HG03442 (cell line): ENCODE measurements at regions not wholly inside any gene's neighbourhood (a gene's known extent, or its start where the extent isn't known, plus 50 kb on each side); places are given as distances from the start of the nearest gene placed in this dataset.
"Not testable (repeated sequence)": the region's sequence is repeated elsewhere in the genome, so short reads cannot be mapped to it uniquely, and the experiment has no call there.

Source experiments
- ATAC-seq: cut with Tn5 transposase; IDR thresholded peaks from one replicate; pipeline ENCODE4 v1.9.1; 2021; ENCODE audit warnings: mild to moderate bottlenecking, moderate library complexity; ENCODE audit not compliant: unreplicated experiment

DNA sequence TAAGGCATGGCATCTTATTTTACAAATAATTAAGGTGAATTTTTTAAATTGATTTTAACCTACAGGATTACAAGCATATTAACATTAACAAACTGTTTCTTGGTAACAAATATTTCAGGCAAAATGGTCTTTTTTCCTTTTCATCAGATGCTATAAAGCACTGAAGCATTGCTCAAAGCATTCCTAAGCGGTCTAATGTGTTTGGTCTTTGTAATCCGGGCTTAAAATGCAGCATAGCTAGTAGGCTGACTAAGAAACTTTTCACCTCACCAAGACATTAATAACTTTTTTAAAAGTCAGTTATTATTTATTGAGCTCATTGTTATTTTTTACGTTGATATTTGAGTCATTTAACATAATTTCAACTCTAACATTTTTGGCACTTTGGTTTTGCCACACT, 538.8 kb upstream of the SLC39A10 start:
- ATAC-seq = no peak

DNA sequence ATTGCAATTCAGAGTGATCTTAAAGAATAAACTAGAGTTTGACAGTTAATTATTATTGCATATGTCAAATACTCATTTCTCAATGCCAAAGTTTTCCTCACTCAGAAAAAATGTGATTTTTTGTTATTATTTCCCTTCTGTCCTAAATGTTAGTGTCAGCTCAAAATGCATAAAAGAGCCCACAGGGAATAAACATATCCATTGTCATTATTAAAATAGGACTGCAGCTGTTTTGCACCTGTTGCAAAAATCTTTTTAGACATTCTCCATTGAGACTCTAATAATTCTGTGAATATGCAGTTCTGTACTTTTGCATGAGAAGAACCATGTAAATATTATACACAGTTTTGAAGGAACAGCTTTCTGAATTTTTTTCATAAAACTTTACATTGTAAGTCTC, 540.0 kb upstream of the SLC39A10 start:
- no peak for ATAC-seq

DNA sequence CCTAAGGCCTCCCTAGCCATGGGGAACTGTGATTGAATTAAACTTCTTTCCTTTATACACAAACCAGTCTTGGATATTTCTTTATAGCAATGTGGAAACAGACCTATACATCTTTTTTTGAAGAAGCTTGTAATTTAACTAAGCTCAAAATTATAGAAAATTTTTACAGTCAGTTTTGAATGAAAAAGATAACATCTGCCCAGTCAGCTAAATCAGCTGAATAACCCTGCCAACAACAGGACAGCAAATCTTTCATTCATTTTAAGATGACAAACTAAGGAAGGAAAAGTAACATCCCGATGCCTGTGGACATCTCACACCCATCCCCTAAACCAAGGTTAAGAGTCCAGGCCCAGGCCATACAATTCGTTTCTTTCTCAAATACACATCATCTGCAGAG, 541.3 kb upstream of the SLC39A10 start:
- ATAC-seq = no peak

DNA sequence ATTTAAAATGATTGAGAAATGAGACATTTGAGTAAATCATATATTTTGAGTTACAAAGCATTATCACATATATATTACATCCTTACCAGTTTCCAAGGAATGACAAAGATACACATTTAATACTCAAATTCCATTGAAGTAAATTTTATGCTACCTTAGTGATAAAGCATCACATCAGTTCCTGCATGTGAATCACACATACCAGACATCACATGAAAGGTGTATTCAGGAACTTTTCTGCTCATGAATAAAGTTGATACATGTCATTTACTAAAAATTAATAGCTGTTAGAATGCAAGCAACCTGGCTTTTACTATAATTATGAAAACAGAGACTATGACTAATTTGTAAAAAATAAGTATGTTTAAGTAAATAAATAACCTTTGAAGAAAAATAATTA, 548.8 kb upstream of the SLC39A10 start:
- no peak for ATAC-seq

DNA sequence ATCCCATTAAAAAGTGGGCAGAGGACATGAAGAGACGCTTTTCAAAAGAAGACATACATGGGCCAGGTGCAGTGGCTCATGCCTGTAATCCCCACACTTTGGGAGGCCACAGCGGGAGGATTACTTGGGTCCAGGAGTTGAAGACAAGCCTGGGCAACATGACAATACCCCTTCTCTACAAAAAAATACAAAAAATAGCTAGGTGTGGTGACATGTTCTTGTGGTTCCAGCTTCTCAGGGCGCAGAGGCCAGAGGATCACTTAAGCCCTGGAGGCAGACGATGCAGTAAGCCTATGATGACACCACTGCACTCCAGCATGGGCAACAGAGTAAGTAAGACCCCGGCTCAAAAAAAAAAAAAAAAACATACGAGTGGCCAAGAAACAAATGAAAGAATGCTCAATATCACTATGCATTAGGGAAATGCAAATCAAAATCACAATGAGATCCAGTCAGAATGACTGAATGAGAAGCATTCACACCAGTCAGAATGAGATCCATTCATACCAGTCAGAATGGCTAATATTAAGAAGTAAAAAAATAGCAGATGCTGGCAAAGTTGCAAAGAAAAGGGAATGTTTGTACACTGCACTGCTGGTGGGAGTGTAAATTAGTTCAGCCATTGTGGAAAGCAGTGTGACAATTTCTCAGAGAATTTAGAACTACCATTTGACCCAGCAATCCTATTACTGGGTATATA, 550.2 kb upstream of the SLC39A10 start:
- no peak for ATAC-seq

DNA sequence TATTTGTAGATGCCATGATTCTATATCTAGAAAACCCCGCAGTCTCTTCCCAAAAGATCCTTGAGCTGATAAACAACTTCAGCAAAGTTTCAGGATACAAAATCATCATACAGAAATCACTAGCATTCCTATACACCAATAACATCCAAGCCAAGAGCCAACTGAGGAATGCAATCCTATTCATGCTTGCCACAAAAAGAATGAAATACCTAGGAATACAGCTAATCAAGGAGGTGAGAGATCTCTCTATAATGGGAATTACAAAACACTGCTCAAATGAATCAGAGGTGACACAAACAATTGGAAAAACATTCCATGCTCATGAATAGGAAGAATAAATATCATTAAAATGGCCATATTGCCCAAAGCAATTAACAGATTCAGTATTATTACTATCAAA, 551.4 kb upstream of the SLC39A10 start:
- no peak for ATAC-seq

DNA sequence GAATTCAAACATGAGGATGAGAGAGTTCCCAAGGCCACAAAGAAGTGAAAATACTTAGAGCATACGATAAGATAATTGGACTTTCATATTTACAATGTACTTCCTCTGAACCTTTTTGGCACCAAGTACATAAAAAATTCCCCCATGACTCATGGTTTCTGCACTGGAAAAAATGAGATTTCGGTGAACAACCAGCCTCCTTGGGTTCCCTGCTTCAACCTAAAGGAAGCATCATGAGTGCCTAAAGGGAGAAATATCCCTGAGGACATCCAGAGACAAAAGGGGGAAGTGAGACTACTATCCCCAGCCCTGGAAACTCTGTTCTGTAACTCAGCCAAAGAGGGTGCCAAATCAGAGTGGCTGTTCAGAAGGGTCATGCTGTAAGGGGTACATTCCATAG, 562.7 kb upstream of the SLC39A10 start:
- ATAC-seq = peak; percentile 49

DNA sequence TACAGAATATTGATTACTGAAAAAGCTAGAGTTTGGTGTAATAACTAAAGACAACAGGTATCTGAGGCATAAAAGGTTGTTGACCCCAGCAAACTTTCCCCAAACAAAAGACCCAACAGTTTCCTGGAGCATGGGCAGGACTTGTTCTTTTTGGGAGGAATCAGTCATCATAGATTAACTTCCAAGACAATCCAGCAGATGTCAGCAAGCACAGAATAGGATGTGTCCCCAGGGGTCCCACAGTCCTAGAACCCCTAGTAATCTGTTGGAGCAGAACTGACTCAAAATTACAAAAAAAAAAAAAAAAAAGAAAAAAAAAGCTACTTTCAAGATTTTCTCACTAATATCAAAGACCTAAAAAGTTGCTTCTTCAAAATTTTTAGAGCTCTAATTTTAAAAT, 564.7 kb upstream of the SLC39A10 start:
- ATAC-seq = no peak

DNA sequence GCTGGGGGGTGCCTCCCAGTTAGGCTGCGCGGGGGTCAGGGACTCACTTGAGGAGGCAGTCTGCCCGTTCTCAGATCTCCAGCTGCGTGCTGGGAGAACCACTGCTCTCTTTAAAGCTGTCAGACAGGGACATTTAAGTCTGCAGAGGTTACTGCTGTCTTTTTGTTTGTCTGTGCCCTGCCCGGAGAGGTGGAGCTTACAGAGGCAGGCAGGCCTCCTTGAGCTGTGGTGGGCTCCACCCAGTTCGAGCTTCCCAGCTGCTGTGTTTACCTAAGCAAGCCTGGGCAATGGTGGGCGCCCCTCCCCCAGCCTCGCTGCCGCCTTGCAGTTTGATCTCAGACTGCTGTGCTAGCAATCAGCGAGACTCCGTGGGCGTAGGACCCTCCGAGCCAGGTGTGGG, 584.2 kb upstream of the SLC39A10 start:
- not testable (repeated sequence) for ATAC-seq

DNA sequence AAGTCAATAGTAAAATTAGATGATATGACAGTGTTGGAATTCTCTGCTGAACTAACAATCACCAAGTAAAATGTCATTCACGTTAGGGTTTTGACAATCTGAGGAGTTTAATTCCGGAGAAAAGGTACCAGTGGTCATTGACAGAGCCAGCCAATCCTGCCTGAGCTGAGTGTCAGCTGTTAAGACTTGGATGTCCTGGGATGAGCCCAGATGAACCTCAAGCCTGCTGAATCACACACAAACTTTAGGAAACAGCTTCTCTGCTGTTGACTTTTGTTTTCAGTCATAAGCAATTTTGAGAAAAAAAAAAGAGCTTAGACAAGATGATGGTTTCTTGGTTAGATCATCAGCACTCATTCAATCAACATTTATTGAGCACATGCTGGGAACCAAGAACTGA, 600.0 kb upstream of the SLC39A10 start:
- no peak for ATAC-seq

DNA sequence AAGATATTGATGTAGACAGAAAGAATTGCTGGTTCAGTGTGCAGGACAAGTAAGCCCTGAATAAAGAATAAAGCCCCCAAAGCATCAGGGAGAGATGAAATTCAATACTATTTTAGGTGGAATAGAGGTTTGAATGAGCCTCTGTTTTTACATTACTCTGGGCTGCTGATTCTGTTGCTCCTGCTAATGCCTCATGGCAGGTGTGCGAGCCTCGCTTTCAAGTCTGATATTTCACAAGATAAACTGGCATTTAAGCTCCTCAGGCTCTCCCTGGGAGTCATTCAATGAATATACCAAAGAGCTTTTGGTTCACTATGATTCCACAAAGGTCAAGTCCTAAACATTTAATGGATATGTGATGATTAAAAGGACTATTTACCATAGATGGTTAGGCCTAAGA, 601.0 kb upstream of the SLC39A10 start:
- ATAC-seq = no peak

DNA sequence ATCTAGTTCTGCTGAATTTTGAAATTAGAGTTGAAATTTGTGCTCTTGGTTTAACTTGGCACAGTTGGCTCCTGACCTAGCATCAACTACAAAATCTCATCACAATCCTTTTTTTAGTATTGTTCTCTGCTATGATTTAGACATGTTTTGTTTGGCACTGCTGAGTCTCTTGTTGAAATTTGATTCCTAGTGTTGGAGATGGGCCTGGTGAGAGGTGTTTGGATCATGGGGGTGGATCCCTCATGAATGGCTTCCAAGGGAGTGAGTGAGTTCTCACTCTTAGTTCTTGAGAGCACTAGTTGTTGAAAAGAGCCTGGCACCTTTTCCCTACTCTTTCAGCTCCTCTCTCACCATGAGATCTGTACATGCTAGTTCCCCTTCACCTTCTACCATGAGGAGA, 605.6 kb upstream of the SLC39A10 start:
- ATAC-seq = no peak

DNA sequence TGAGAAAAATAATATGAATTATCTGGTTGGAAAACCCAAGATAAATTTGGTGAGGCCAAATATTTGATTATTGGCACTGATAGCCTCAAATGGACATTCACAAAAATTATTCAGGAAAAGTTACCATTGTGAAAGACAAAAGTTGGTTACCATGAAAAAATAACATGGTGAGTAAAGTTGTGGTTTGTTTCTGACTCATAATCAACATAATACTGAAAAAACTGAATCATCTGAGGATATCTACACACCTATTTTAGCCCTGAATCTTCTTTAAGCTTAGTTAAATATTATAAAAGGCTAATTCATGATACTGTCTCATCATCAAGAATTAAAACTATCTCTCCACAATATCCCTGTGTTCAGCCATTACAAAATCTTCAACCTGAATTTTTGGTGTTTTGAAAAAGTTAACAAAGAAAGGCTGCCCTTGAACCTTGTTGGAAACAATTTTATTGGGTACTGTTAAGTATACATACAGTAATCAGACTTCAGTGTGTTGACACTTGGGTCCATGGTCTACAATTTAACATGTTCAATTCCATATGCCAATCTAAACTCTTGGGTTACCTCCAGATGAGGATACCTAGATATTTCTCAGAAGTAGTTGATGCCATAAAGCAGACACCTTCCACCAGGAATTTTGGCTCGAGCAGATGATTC, 607.5 kb upstream of the SLC39A10 start:
- peak; percentile 86 for ATAC-seq

DNA sequence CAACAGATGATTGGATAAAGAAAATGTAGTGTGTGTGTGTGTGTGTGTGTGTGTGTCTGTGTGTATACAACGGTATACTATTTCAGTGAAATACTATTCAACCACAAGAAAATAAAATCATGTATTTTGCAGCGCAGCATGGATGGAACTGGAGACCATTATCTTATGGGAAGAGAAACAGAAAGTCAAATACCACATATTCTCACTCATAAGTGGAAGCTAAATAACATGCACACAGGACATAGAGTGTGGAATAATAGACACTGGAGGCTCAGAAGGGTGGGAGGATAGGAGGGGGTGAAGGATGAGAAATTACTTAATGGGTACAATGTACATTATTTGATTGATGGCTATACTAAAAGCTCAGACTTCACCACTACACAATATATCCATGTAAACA, 609.1 kb upstream of the SLC39A10 start:
- ATAC-seq = no peak

DNA sequence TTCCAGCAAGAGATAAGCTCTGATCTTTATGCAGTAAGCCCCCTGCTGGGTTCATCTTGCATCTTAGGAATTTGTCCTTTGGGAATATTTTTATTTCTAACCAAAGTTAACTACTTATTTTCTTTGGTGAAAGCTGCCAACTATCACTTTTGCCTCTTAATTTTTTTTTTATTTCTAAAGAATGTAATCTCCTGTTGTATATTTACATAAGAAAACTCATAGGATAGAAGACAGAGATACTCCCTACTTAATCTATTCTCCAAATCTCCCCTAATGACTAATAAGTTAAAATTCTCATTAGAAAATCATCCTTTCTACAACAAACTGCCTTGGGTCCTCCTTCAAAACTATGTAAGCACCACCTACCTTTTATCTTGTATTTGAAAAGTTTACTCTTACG, 612.2 kb upstream of the SLC39A10 start:
- ATAC-seq = no peak

DNA sequence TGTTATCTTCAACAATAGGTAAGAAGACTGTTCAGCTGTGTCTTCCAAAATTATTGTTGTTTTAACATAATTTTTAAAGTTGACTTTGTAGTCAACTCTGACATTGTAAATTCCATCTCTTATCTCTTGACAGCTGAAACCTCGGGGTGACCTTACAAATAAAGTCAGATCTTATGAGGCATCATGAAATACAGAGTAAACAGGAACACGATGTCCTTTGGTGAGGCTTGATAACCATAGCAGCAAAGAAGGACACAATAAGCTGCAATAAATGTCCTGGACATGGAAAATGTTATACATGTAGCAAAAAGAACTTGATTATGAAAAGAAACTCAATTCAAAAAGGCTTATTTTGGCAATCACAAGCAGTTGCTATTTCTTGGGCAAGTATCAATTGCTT, 618.9 kb upstream of the SLC39A10 start:
- ATAC-seq = no peak

DNA sequence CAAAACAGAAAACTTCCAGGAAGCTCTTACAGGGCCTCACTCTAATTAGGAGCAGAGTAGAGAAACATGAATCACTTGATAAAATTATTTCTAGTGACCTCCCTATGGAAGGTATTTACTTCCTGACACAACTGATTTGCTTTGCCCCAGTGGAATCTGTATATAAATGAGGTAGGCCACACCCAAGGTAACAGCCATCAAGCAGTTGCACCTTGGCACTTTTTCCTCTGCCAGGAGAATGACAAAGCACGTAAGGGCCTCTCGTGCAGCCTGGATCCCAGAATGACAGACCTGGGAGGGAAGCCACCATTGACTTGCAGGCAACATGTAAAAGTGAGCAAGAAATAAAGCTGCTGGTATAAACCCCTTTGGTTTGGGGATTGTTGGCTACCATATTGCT, 620.0 kb upstream of the SLC39A10 start:
- ATAC-seq = no peak

DNA sequence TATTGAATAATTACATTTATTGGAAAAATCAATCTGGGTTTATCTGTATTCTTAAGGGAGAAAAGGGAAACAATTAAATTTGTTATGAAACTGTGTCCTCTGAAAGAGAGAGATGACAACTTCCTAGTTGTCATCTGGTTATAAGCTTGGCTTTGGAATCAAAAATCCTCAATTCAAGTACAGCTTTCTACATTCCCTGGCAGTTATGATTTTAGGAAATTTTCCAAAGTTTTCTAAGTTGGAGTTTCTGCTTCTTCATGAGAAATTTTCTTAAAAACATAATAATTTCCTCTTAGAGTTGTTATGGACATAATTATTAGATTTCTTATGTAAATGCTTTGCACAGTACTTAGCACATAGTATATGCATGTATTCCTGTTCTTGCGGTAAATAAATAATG, 625.6 kb upstream of the SLC39A10 start:
- no peak for ATAC-seq

DNA sequence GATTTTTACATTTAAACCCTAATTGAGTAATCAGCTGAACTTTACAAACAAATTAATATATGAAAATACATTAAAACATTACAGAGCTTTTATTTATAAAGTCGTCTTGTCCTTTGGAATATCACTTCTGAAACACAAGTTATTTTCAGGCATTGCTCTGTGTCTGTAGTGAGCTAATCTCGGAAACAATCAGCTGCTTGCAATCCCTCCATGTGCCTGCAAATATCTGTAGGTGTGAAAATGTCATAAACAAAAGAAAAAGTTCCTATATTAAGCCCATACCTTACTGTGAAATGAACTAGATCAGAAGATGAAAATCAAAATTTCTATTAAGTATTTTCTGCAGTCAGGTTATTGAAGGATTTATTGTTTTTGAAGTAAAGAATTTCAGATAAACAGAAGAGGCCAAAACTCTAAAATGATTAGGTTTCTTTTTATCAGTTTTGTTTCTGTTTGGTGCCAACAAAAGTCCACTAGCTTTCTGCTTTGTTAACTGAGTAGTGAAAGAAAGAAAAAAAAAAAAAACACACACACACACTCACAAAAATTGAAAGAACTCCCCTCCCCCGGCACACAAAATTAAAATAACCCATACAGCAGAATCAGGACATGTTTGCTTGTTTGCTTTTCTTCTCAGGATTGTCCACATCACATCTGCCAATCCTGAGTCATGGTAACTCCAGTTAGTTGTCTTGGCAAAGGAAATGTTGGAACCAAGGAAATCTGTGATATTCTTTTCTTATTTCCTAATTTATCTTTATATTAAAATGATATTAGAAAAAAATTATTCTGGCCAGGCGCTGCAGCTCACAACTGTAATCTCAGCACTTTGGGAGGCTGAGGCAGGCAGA, 627.0 kb upstream of the SLC39A10 start:
- ATAC-seq = no peak

DNA sequence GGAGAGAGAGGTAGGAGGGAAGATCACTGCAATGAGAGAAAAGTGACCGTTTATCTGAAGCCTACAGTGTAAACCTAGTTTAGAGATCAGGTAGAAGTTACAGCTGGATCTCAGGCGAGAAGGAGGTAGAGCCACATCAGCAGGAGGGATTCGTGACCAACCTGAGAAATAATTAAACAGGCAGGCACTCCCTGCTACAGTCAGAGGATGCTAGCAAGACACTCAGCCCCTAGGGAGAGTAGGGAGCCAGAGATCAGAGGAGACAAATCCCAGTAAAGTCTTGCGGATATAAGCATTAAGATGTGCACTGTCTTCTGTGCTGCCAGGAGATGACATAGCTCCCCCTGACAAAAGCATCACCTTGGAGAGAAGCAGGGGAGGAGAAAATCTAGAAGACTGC, 629.1 kb upstream of the SLC39A10 start:
- ATAC-seq = no peak

DNA sequence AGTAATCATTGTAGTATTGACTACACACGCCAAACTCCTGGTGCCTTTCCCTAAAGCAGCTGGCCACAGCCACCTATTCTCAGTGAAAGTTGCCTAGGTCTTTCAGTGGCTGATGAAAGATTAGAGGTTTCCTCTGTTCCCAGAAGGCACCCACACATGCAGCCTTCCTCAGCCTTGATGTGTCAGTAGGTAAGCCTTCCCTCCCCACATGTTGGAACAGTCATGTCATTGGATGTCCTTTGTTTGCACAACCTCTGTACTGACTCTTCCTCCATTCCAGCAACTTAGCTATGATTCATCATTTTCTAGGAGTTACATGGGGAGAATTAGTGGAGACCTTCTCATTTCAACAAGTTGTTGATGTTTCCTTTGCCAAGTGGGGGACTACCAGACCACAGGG, 630.8 kb upstream of the SLC39A10 start:
- ATAC-seq = no peak

DNA sequence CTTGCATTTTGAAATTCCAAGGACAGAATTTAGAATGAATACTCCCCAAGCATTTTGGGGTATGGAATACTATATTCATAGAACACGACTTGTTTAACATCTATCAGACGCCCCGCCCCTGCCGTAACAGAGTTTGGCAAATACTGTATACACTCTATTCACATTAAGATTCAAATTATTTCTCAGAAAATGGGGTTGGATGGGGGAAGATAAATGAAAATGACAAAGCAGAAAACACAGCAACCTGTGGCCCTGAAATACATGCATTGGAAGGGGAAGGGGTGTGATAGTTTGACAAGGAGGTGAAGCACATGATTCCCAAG, 634.6 kb upstream of the SLC39A10 start:
- no peak for ATAC-seq
